NCI-H146 treated with DMSO at 0.1 percent for 48 hours (cell line): ENCODE measurements at regions not wholly inside any gene's neighbourhood (a gene's known extent, or its start where the extent isn't known, plus 50 kb on each side); places are given as distances from the start of the nearest gene placed in this dataset.
"Not testable (repeated sequence)": the region's sequence is repeated elsewhere in the genome, so short reads cannot be mapped to it uniquely, and the experiment has no call there.

Source experiments
- DNase-seq: peaks from one replicate; lab custom pipeline; 2025; ENCODE audit not compliant: unreplicated experiment; lab: John Stamatoyannopoulos, UW

- DNase-seq, result no peak
These were observed 102.2 kb upstream of the CHD1 start for GRCh38 chr5:99030906-99031440.

GRCh38 chr5:99029172-99029571, 100.4 kb upstream of the CHD1 start:
- no peak for DNase-seq

- DNase-seq, result not testable (repeated sequence)
These were observed 99.4 kb upstream of the CHD1 start for GRCh38 chr5:99028170-99028569.

- no peak for DNase-seq
These were observed 96.7 kb upstream of the CHD1 start for GRCh38 chr5:99025298-99026045.

- no peak for DNase-seq
These were observed 94.5 kb upstream of the CHD1 start for GRCh38 chr5:99023330-99023729.

- DNase-seq, result no peak
These were observed 93.4 kb upstream of the CHD1 start for GRCh38 chr5:99022250-99022649.

GRCh38 chr5:99020698-99021048, 91.9 kb upstream of the CHD1 start:
- no peak for DNase-seq

- no peak for DNase-seq
These were observed 91.2 kb upstream of the CHD1 start for GRCh38 chr5:99019812-99020697.

GRCh38 chr5:99019254-99019653, 90.4 kb upstream of the CHD1 start:
- no peak for DNase-seq

- DNase-seq, result no peak
These were observed 81.5 kb upstream of the CHD1 start for GRCh38 chr5:99010294-99010693.

- not testable (repeated sequence) for DNase-seq
These were observed 79.2 kb upstream of the CHD1 start for GRCh38 chr5:99008009-99008408.

GRCh38 chr5:99005506-99005905, 76.7 kb upstream of the CHD1 start:
- DNase-seq, result no peak

GRCh38 chr5:99004960-99005359, 76.2 kb upstream of the CHD1 start:
- no peak for DNase-seq

- no peak for DNase-seq
These were observed 72.1 kb upstream of the CHD1 start for GRCh38 chr5:99000876-99001275.

- DNase-seq, result no peak
These were observed 71.4 kb upstream of the CHD1 start for GRCh38 chr5:99000221-99000620.

- DNase-seq, result no peak
These were observed 70.8 kb upstream of the CHD1 start for GRCh38 chr5:98999631-99000030.

GRCh38 chr5:98997000-98997399, 68.2 kb upstream of the CHD1 start:
- DNase-seq, result no peak

GRCh38 chr5:98994611-98995010, 65.8 kb upstream of the CHD1 start:
- DNase-seq, result no peak

GRCh38 chr5:98993512-98993911, 64.7 kb upstream of the CHD1 start:
- no peak for DNase-seq

- no peak for DNase-seq
These were observed 63.7 kb upstream of the CHD1 start for GRCh38 chr5:98992552-98992951.

- DNase-seq, result no peak
These were observed 60.9 kb upstream of the CHD1 start for GRCh38 chr5:98989727-98990126.

- DNase-seq, result no peak
These were observed 57.8 kb upstream of the CHD1 start for GRCh38 chr5:98986587-98986986.
